HepG2 (cell line): ENCODE measurements at regions not wholly inside any gene's neighbourhood (a gene's known extent, or its start where the extent isn't known, plus 50 kb on each side); places are given as distances from the start of the nearest gene placed in this dataset.

Source experiments
- ATAC-seq: fragments of 200-7000 bp; cut with Tn5 transposase; 3 replicates; pipeline ENCODE4 v1.9.1; 2020; ENCODE audit warnings: mild to moderate bottlenecking, moderate library complexity
- BruUV-seq: library from RNA; stranded (reverse); fragments of 400-500 nt; replicated peaks from 2 replicates; lab custom pipeline; 2021; lab: Mats Ljungman, UMichigan
- CTCF ChIA-PET: fragments of 300-600 bp; formaldehyde crosslinking; extraction: SDS; loops from one replicate; lab custom pipeline; 2021; ENCODE audit warnings: low total read pairs, inconsistent platforms, low intra/inter-chr PET ratio; lab: Yijun Ruan, JAX
- POLR2A ChIA-PET: fragments of 350-600 bp; sonication (Branson Sonifier 250); formaldehyde crosslinking; loops from one replicate; lab custom pipeline; 2020; ENCODE audit warnings: antibody characterized with exemption, inconsistent platforms; lab: Yijun Ruan, JAX
- DNase-seq: peaks from one replicate; pipeline ENCODE4 v3.0.0-alpha.2; 2015; ENCODE audit warnings: low spot score
- FAIRE-seq: peaks from 3 replicates; lab custom pipeline; 2011; peaks lifted over from hg19 to GRCh38; lab: Jason Lieb, UNC
- H2AFZ ChIP-seq: one replicate; pipeline ENCODE4 v1.6.1; 2011; ENCODE audit warnings: low read length, inconsistent platforms
- H3K27ac ChIP-seq: fragments of 300-600 bp; 3 replicates; pipeline ENCODE4 v1.8.0; 2011; ENCODE audit warnings: mixed run types, mild to moderate bottlenecking, mixed read lengths, low read length, inconsistent platforms; ENCODE audit not compliant: insufficient read depth; ENCODE audit errors: extremely low read length
- H3K27me3 ChIP-seq, 2 experiments: fragments of 200-600 bp in 1 of 2; 2 replicates in 1 of 2; 3 replicates in 1 of 2; pipeline versions ENCODE4 v1.6.0 to v1.8.0; 2011; ENCODE audit warnings: low read length in 2 of 2, mild to moderate bottlenecking in 2 of 2, moderate library complexity in 2 of 2, inconsistent platforms in 1 of 2; ENCODE audit not compliant: insufficient read depth in 2 of 2, control insufficient read depth in 1 of 2
- H3K36me3 ChIP-seq, 2 experiments: fragments of 200-600 bp in 1 of 2; replicated peaks in 1 of 2; 2 replicates in 1 of 2; 3 replicates in 1 of 2; pipeline versions ENCODE4 v1.5.1 to v1.8.0; 2011; ENCODE audit warnings: low read length in 2 of 2, inconsistent platforms in 1 of 2; ENCODE audit not compliant: insufficient read depth in 2 of 2, control insufficient read depth in 1 of 2
- H3K4me1 ChIP-seq: 2 replicates; pipeline ENCODE4 v1.5.1; 2012; ENCODE audit warnings: low read length, inconsistent platforms; ENCODE audit not compliant: insufficient read depth
- H3K4me2 ChIP-seq: 2 replicates; pipeline ENCODE4 v1.6.0; 2011; ENCODE audit warnings: low read depth, low read length, inconsistent platforms
- H3K4me3 ChIP-seq, 3 experiments: fragments of 200-600 bp in 1 of 3; sonication (generic), shearing (Covaris generic) in 1 of 3; replicated peaks in 1 of 3; 2 replicates each; pipeline ENCODE4 v1.5.1; 2011 to 2016; ENCODE audit warnings: low read length in 3 of 3, inconsistent platforms in 2 of 3, low read depth in 2 of 3, mild to moderate bottlenecking in 2 of 3, control low read depth in 1 of 3, mixed read lengths in 1 of 3; ENCODE audit not compliant: insufficient read depth in 1 of 3
- H3K79me2 ChIP-seq: one replicate; pipeline ENCODE4 v1.6.1; 2011; ENCODE audit warnings: low read length, inconsistent platforms; ENCODE audit not compliant: insufficient read depth
- H3K9ac ChIP-seq: 2 replicates; pipeline ENCODE4 v1.6.0; 2011; ENCODE audit warnings: mild to moderate bottlenecking, low read depth, low read length, inconsistent platforms; ENCODE audit not compliant: insufficient read depth
- H3K9me3 ChIP-seq: 2 replicates; pipeline ENCODE4 v1.5.1; 2012; ENCODE audit warnings: mild to moderate bottlenecking, low read length
- H4K20me1 ChIP-seq: 2 replicates; pipeline ENCODE4 v1.6.0; 2011; ENCODE audit warnings: inconsistent platforms, mild to moderate bottlenecking, low read length, moderate library complexity; ENCODE audit not compliant: insufficient read depth
- BRCA1 ChIP-seq: sonication (generic); formaldehyde crosslinking; IDR thresholded peaks from 2 replicates; pipeline ENCODE4 v1.4.0; 2020; ENCODE audit warnings: missing genetic modification reagents
- HNRNPL ChIP-seq: fragments of 200-400 bp; formaldehyde crosslinking; IDR thresholded peaks from 2 replicates; pipeline ENCODE4 v1.6.1; 2017; ENCODE audit warnings: mild to moderate bottlenecking, low read depth, low read length
- IKZF4 ChIP-seq: sonication (generic); formaldehyde crosslinking; IDR thresholded peaks from 2 replicates; pipeline ENCODE4 v1.5.1; 2020; ENCODE audit warnings: borderline replicate concordance, mild to moderate bottlenecking, low read depth, missing genetic modification reagents; ENCODE audit errors: not compliant biosample characterization
- NFRKB ChIP-seq: fragments of 450-650 bp; IDR thresholded peaks from 2 replicates; pipeline ENCODE4 v1.6.1; 2017
- PITX1 ChIP-seq: sonication (generic); formaldehyde crosslinking; IDR thresholded peaks from 2 replicates; pipeline ENCODE4 v1.5.1; 2020; ENCODE audit warnings: mild to moderate bottlenecking, missing genetic modification reagents
- SKIL ChIP-seq: sonication (generic); formaldehyde crosslinking; IDR thresholded peaks from 2 replicates; pipeline ENCODE4 v1.8.0; 2022; ENCODE audit warnings: missing genetic modification reagents, mild to moderate bottlenecking, moderate library complexity, borderline replicate concordance
- SNAPC5 ChIP-seq: sonication (generic); formaldehyde crosslinking; IDR thresholded peaks from 2 replicates; pipeline ENCODE4 v1.8.1; 2023; ENCODE audit warnings: mild to moderate bottlenecking, missing genetic modification reagents, borderline replicate concordance
- ZBTB25 ChIP-seq: IDR thresholded peaks from 2 replicates; pipeline ENCODE4 v1.6.1; 2018; ENCODE audit warnings: missing genetic modification reagents
- ZNF20 ChIP-seq: sonication (generic); formaldehyde crosslinking; IDR thresholded peaks from 2 replicates; pipeline ENCODE4 v1.4.0; 2020; ENCODE audit warnings: mild to moderate bottlenecking, moderate library complexity, missing genetic modification reagents
- ZNF776 ChIP-seq: sonication (generic); formaldehyde crosslinking; IDR thresholded peaks from 2 replicates; pipeline ENCODE4 v1.4.0; 2020; ENCODE audit warnings: mild to moderate bottlenecking, missing genetic modification reagents
- ZNF782 ChIP-seq: sonication (generic); formaldehyde crosslinking; IDR thresholded peaks from 2 replicates; pipeline ENCODE4 v1.4.0; 2020; ENCODE audit warnings: missing genetic modification reagents, mild to moderate bottlenecking, borderline replicate concordance
- ZNF792 ChIP-seq: IDR thresholded peaks from 2 replicates; pipeline ENCODE4 v1.6.1; 2016
- WGBS: methylation state at CpG from one replicate; pipeline ENCODE4 v1.1.6; 2017; ENCODE audit warnings: low lambda C conversion rate; 5-methylcytosine and 5-hydroxymethylcytosine counted together
- in situ Hi-C: cut with HindIII; loops from 2 replicates; pipeline ENCODE4 v1.10.0; 2017; ENCODE audit warnings: low pct_unique_long_range_greater_than_20kb; ENCODE audit not compliant: extremely low pct_ligation_motif_present
- intact Hi-C: fragments of 100-400 bp; cut with micrococcal nuclease; formaldehyde crosslinking; loops from one replicate; pipeline ENCODE4 v1.10.0; 2022; ENCODE audit not compliant: unreplicated experiment

DNA sequence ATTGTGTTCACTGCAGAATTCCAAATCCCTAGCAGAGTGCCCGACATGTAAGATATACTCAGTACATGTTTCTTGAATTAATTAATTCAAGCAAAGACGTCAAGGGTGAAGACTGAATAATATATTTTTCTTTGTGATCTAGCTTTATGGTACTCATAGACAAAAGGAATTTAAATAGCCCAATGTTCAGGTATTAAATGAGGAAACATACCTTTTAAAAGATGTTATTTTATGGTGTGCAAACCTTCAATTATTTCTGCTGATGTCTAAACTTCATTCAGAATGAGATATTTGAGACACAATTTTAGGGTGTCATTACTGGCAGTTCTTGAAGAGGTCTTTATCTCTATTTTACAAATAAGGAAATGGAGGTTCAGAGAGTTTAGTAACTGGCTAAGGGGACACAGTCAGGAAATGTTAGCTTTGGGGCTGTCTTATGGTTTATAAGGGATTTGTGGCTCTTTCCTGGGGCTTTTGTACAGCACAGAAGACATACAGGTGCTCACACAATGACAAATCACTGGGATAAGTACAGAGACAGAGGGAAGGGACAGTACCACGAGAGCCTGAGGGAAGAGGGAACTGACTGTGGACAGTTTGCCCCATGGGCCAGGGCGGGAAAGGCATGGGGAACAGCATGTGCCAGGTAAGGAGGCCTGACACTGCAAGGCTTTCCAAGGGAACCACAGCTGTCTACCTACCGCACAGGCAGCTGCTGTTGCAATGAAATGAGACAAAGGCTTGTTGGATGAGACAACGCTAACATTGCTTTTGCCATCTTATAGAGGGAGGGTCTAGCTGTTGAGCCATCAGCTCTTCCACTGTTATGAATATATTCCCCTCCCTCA is 155.3 kb downstream of the DDX1 start:
- Histone ChIP-seq H3K4me2 (no peak overlapping the region), H3K4me3 (no peak overlapping the region), H3K36me3 (no peaks in the 10 kb centered on the region), H4K20me1 (no peaks in the 10 kb centered on the region), H2AFZ (no peak overlapping the region), H3K27ac (no peak overlapping the region), H3K79me2 (no peaks in the 10 kb centered on the region), H3K9me3 (no peaks in the 10 kb centered on the region), H3K27me3 (peaks cover 4 to 34% of the 10 kb centered on the region in 2 experiments; a peak in 4 of 5 replicates), H3K9ac (no peak overlapping the region), H3K4me1 (no peaks in the 10 kb centered on the region)
- DNase-seq (no peak), ATAC-seq (no peak), FAIRE-seq (no peak)
- TF ChIP-seq ZNF782, result no peak
- BruUV-seq, result no TSS peak
- 49% methylated on average over 6 of the region's 6 CpGs for WGBS
- intact Hi-C loops (no loop called here), in situ Hi-C loops (loop anchor here (25.0 kb wide), 1 partner anchor 110 kb away; no protein-coding TSS in a partner anchor)
- CTCF ChIA-PET, result interaction anchor here (3.1 kb wide), 1 partner anchor 109 kb away, joined by 34 read pairs; no protein-coding TSS in a partner anchor
- POLR2A ChIA-PET, result no interaction called here

GRCh38 chr2:15747603-15748471 is 156.2 kb downstream of the DDX1 start:
- TF ChIP-seq BRCA1 (CRISPR knock-in tag), result no peak
- TF ChIP-seq PITX1 (CRISPR knock-in tag), result no peak
- TF ChIP-seq IKZF4, result no peak
- TF ChIP-seq NFRKB, result no peak
- TF ChIP-seq HNRNPL, result no peak
- no peak for TF ChIP-seq ZBTB25
- TF ChIP-seq SNAPC5 (CRISPR knock-in tag), result no peak
- TF ChIP-seq ZNF20, result no peak
- no peak for TF ChIP-seq SKIL (CRISPR knock-in tag)
- TF ChIP-seq ZNF792 (CRISPR knock-in tag), result no peak
- TF ChIP-seq ZNF776 (CRISPR knock-in tag), result no peak
- Histone ChIP-seq H3K4me3 (no peak overlapping the region), H3K36me3 (no peaks in the 10 kb centered on the region), H3K4me2 (no peak overlapping the region), H3K9me3 (no peaks in the 10 kb centered on the region), H3K79me2 (no peaks in the 10 kb centered on the region), H3K27me3 (peaks cover 4 to 42% of the 10 kb centered on the region in 2 experiments; a peak in 4 of 5 replicates), H2AFZ (no peak overlapping the region), H3K4me1 (no peaks in the 10 kb centered on the region), H3K27ac (no peak overlapping the region), H3K9ac (no peak overlapping the region), H4K20me1 (no peaks in the 10 kb centered on the region)
- no peak for FAIRE-seq
- BruUV-seq, result no TSS peak
- POLR2A ChIA-PET, result no interaction called here
- intact Hi-C loops, result loop anchor here (1.0 kb wide), 1 partner anchor 111 kb away; no protein-coding TSS in a partner anchor
- WGBS, result 29% methylated on average over 12 of the region's 16 CpGs
- in situ Hi-C loops, result loop anchor here (25.0 kb wide), 1 partner anchor 111 kb away; no protein-coding TSS in a partner anchor
- CTCF ChIA-PET, result interaction anchor here (3.1 kb wide), 1 partner anchor 110 kb away, joined by 34 read pairs; no protein-coding TSS in a partner anchor
- ATAC-seq, result no peak
- no peak for DNase-seq
